Panc1 (cell line): ENCODE measurements at regions not wholly inside any gene's neighbourhood (a gene's known extent, or its start where the extent isn't known, plus 50 kb on each side); places are given as distances from the start of the nearest gene placed in this dataset.

Experiments used
- ATAC-seq: fragments of 200-7000 bp; cut with Tn5 transposase; 2 replicates; pipeline ENCODE4 v1.9.1; 2020; ENCODE audit warnings: mild to moderate bottlenecking, moderate library complexity
- BruUV-seq: library from RNA; stranded (reverse); fragments of 400-500 nt; replicated peaks from 2 replicates; lab custom pipeline; 2021; lab: Mats Ljungman, UMichigan
- CTCF ChIA-PET: fragments of 300-600 bp; sonication (Branson Sonifier 250); formaldehyde crosslinking; loops from one replicate; lab custom pipeline; 2022; ENCODE audit warnings: antibody characterized with exemption; lab: Charles Lee
- POLR2A ChIA-PET: fragments of 300-600 bp; sonication (Branson Sonifier 250); formaldehyde crosslinking; loops from one replicate; lab custom pipeline; 2022; ENCODE audit warnings: antibody characterized with exemption; lab: Charles Lee
- DNase-seq: peaks from one replicate; pipeline ENCODE4 v3.0.0-alpha.2; 2010; ENCODE audit warnings: low read depth, low spot score
- H3K27ac ChIP-seq: 2 replicates; pipeline ENCODE4 v1.5.1; 2011; ENCODE audit warnings: mild to moderate bottlenecking, low read length, inconsistent platforms
- H3K27me3 ChIP-seq: fragments of 200-500 bp; sonication (Bioruptor generic); 2 replicates; pipeline ENCODE4 v1.6.0; 2014; ENCODE audit warnings: low read length, inconsistent platforms; ENCODE audit not compliant: control insufficient read depth, insufficient read depth
- H3K36me3 ChIP-seq: fragments of 200-500 bp; sonication (Bioruptor generic); 2 replicates; pipeline ENCODE4 v1.5.1; 2014; ENCODE audit warnings: inconsistent platforms, mild to moderate bottlenecking, low read length, moderate library complexity; ENCODE audit not compliant: control insufficient read depth, insufficient read depth
- H3K4me1 ChIP-seq: 2 replicates; pipeline ENCODE4 v1.5.1; 2011; ENCODE audit warnings: inconsistent platforms, mild to moderate bottlenecking, low read length, moderate library complexity; ENCODE audit not compliant: control insufficient read depth, insufficient read depth
- H3K4me3 ChIP-seq, 2 experiments: 2 replicates each; pipeline ENCODE4 v1.5.1; 2011 to 2012; ENCODE audit warnings: low read depth in 2 of 2, low read length in 2 of 2, mild to moderate bottlenecking in 2 of 2, inconsistent platforms in 1 of 2, moderate library complexity in 1 of 2
- H3K9me3 ChIP-seq: fragments of 200-500 bp; sonication (Bioruptor generic); 2 replicates; pipeline ENCODE4 v1.5.1; 2014; ENCODE audit warnings: low read depth, mild to moderate bottlenecking, inconsistent platforms, low read length, moderate library complexity; ENCODE audit not compliant: control insufficient read depth, insufficient read depth
- POLR2AphosphoS5 ChIP-seq: IDR thresholded peaks from 2 replicates; pipeline ENCODE4 v1.6.1; 2012; ENCODE audit warnings: mild to moderate bottlenecking, low read depth, low read length, moderate library complexity
- SIN3A ChIP-seq: IDR thresholded peaks from 2 replicates; pipeline ENCODE4 v1.6.1; 2012; ENCODE audit warnings: low read depth, mild to moderate bottlenecking, low read length, moderate library complexity, borderline replicate concordance; ENCODE audit not compliant: insufficient read depth
- TCF7L2 ChIP-seq: IDR thresholded peaks from 2 replicates; pipeline ENCODE4 v1.6.1; 2011; ENCODE audit warnings: mild to moderate bottlenecking, low read depth, low read length, inconsistent platforms
- in situ Hi-C: cut with HindIII; loops from 2 replicates; pipeline ENCODE4 v1.10.0; 2016; ENCODE audit warnings: low sequenced_read_pairs, low pct_unique_long_range_greater_than_20kb
- intact Hi-C: fragments of 100-400 bp; cut with micrococcal nuclease; formaldehyde crosslinking; loops from one replicate; pipeline ENCODE4 v1.10.0; 2022; ENCODE audit not compliant: unreplicated experiment
- TF ChIP-seq, protein P1 (sequence below): fragments of 450-650 bp; IDR thresholded peaks from 2 replicates; pipeline ENCODE4 v1.5.1; 2017; ENCODE audit warnings: mild to moderate bottlenecking
- TF ChIP-seq, protein P2 (sequence below), 2 experiments: IDR thresholded peaks; 2 replicates each; pipeline ENCODE4 v1.6.1; 2011 to 2012; ENCODE audit warnings: low read depth in 2 of 2, control low read depth in 1 of 2, low read length in 1 of 2, mild to moderate bottlenecking in 1 of 2, moderate library complexity in 1 of 2; ENCODE audit not compliant: insufficient read depth in 1 of 2

DNA sequence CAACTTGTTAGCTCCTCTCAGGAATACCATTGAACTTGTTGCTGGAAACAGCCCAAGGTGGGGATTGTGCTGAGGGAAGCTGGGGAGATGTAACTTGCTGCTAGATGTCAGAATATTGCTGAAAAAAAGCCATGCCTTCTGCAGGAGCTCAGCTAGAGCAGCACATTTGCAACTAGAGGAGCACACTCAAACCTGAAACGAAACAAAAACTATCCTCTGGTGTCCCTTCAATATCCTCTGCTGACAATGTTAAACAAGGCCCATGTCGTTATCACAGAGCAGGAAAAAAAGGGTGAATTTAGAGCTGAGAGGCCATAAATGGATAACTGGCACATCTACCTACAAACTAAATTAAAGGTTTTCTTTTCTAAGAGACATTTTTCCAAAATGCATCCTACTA is 53.7 kb upstream of the MACC1 start:
- Histone ChIP-seq H3K36me3 (no peaks in the 10 kb centered on the region), H3K27me3 (no peaks in the 10 kb centered on the region), H3K4me1 (no peaks in the 10 kb centered on the region), H3K9me3 (no peaks in the 10 kb centered on the region), H3K4me3 (no peak overlapping the region), H3K27ac (no peak overlapping the region)
- no TSS peak for BruUV-seq
- in situ Hi-C loops, result no loop called here
- ChIA-PET POLR2A (no interaction called here), CTCF (no interaction called here)
- no peak for TF ChIP-seq SIN3A
- TF ChIP-seq TCF7L2, result no peak
- TF ChIP-seq, protein P1, sequence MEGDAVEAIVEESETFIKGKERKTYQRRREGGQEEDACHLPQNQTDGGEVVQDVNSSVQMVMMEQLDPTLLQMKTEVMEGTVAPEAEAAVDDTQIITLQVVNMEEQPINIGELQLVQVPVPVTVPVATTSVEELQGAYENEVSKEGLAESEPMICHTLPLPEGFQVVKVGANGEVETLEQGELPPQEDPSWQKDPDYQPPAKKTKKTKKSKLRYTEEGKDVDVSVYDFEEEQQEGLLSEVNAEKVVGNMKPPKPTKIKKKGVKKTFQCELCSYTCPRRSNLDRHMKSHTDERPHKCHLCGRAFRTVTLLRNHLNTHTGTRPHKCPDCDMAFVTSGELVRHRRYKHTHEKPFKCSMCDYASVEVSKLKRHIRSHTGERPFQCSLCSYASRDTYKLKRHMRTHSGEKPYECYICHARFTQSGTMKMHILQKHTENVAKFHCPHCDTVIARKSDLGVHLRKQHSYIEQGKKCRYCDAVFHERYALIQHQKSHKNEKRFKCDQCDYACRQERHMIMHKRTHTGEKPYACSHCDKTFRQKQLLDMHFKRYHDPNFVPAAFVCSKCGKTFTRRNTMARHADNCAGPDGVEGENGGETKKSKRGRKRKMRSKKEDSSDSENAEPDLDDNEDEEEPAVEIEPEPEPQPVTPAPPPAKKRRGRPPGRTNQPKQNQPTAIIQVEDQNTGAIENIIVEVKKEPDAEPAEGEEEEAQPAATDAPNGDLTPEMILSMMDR, result no peak
- TF ChIP-seq POLR2AphosphoS5, result no peak
- TF ChIP-seq, protein P2, sequence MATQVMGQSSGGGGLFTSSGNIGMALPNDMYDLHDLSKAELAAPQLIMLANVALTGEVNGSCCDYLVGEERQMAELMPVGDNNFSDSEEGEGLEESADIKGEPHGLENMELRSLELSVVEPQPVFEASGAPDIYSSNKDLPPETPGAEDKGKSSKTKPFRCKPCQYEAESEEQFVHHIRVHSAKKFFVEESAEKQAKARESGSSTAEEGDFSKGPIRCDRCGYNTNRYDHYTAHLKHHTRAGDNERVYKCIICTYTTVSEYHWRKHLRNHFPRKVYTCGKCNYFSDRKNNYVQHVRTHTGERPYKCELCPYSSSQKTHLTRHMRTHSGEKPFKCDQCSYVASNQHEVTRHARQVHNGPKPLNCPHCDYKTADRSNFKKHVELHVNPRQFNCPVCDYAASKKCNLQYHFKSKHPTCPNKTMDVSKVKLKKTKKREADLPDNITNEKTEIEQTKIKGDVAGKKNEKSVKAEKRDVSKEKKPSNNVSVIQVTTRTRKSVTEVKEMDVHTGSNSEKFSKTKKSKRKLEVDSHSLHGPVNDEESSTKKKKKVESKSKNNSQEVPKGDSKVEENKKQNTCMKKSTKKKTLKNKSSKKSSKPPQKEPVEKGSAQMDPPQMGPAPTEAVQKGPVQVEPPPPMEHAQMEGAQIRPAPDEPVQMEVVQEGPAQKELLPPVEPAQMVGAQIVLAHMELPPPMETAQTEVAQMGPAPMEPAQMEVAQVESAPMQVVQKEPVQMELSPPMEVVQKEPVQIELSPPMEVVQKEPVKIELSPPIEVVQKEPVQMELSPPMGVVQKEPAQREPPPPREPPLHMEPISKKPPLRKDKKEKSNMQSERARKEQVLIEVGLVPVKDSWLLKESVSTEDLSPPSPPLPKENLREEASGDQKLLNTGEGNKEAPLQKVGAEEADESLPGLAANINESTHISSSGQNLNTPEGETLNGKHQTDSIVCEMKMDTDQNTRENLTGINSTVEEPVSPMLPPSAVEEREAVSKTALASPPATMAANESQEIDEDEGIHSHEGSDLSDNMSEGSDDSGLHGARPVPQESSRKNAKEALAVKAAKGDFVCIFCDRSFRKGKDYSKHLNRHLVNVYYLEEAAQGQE (IDR thresholded peaks at IDR 0.05; ENCODE audit: insufficient read depth in 1 of 2, low read depth in 2 of 2, low read length in 1 of 2), result no peak
- intact Hi-C loops, result no loop called here
- no peak for DNase-seq
- ATAC-seq, result no peak

DNA sequence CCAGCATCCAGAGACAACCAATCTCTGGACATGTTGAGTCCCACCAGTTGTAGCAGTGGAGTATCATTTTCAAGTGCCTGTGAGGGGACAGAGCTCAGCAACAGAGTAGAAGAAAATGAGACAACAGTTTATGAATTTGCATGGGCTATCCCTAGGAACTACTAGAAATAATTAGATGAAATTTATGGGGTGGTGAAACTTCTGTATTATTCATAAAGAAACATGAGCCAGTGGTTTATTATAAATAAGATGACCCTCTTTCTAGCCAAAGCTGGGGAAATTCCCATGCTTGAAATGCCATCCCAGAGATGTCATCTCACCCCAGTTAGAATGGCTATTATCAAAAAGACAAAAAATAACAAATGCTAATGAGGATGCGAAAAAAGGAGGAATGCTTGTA is 55.1 kb upstream of the ITGB8 start:
- Histone ChIP-seq H3K36me3 (no peaks in the 10 kb centered on the region), H3K4me1 (no peaks in the 10 kb centered on the region), H3K9me3 (no peaks in the 10 kb centered on the region), H3K4me3 (no peak overlapping the region), H3K27me3 (no peaks in the 10 kb centered on the region), H3K27ac (no peak overlapping the region)
- no TSS peak for BruUV-seq
- ATAC-seq, result no peak
- in situ Hi-C loops (no loop called here), intact Hi-C loops (no loop called here)
- TF ChIP-seq, protein P1, result no peak
- no peak for TF ChIP-seq POLR2AphosphoS5
- no peak for TF ChIP-seq TCF7L2
- TF ChIP-seq, protein P2 (IDR thresholded peaks at IDR 0.05; ENCODE audit: insufficient read depth in 1 of 2, low read depth in 2 of 2, low read length in 1 of 2), result no peak
- no peak for TF ChIP-seq SIN3A
- ChIA-PET CTCF (no interaction called here), POLR2A (no interaction called here)
- no peak for DNase-seq
